Tibial nerve (tissue), 4 donors: ENCODE measurements at regions not wholly inside any gene's neighbourhood (a gene's known extent, or its start where the extent isn't known, plus 50 kb on each side); places are given as distances from the start of the nearest gene placed in this dataset.
A peak's percentile ranks its signal among the peaks of the same experiment; 100 is the strongest.
"Not testable (repeated sequence)": the region's sequence is repeated elsewhere in the genome, so short reads cannot be mapped to it uniquely, and the experiment has no call there.

Experiments used
- DNase-seq, 2 donors: peaks; one replicate each; pipeline ENCODE4 v3.0.0-alpha.2; 2019; ENCODE audit warnings: low spot score in 2 of 2
- H3K27ac ChIP-seq, 4 donors: fragments of 200-600 bp; sonication (generic) in 3 of 4; one replicate each; pipeline ENCODE4 v1.5.1; 2017 to 2019; ENCODE audit warnings: mild to moderate bottlenecking in 1 of 4
- H3K27me3 ChIP-seq, 2 donors: fragments of 200-600 bp; sonication (generic) in 1 of 2; one replicate each; pipeline versions ENCODE4 v1.5.1 to v1.6.0; 2017 to 2019
- H3K36me3 ChIP-seq, 3 donors: fragments of 200-600 bp; sonication (generic); one replicate each; pipeline ENCODE4 v1.5.1; 2018 to 2019
- H3K4me1 ChIP-seq, 4 donors: fragments of 200-600 bp; sonication (generic) in 3 of 4; one replicate each; pipeline ENCODE4 v1.5.1; 2017 to 2019
- H3K4me3 ChIP-seq, 4 donors: fragments of 200-600 bp; sonication (generic) in 3 of 4; one replicate each; pipeline ENCODE4 v1.5.1; 2017 to 2019; ENCODE audit warnings: mild to moderate bottlenecking in 1 of 4, moderate library complexity in 1 of 4
- H3K9me3 ChIP-seq, 4 donors: fragments of 200-600 bp; sonication (generic) in 3 of 4; one replicate each; pipeline ENCODE4 v1.5.1; 2017 to 2019
- CTCF ChIP-seq, 5 experiments: fragments of 200-600 bp in 3 of 5; fragments of 450-650 bp in 2 of 5; sonication (generic) in 3 of 5; IDR thresholded peaks; one replicate each; pipeline ENCODE4 v1.5.1; 2016 to 2019; ENCODE audit warnings: antibody characterized with exemption in 5 of 5, mild to moderate bottlenecking in 3 of 5, moderate library complexity in 2 of 5
- EP300 ChIP-seq, 2 donors: sonication (generic); formaldehyde crosslinking; IDR thresholded peaks; one replicate each; pipeline ENCODE4 v1.6.1; 2017; ENCODE audit warnings: antibody characterized with exemption in 2 of 2, mild to moderate bottlenecking in 1 of 2
- POLR2A ChIP-seq, 2 donors: fragments of 450-650 bp; IDR thresholded peaks; one replicate each; pipeline ENCODE4 v1.6.1; 2017; ENCODE audit warnings: antibody characterized with exemption in 2 of 2, mild to moderate bottlenecking in 2 of 2, moderate library complexity in 2 of 2
- WGBS, 2 donors: methylation state at CpG; one replicate each; pipeline ENCODE4 v1.1.5; 2018; 5-methylcytosine and 5-hydroxymethylcytosine counted together

GRCh38 chr1:182207300-182207699, 145.8 kb upstream of the ZNF648 start:
- WGBS, 2 donors, result 59 to 63% methylated on average over 4 of the region's 4 CpGs
- H3K27ac ChIP-seq, result peak overlapping the region; percentile 78 to 94 (median 85)

GRCh38 chr1:182206626-182207239, 145.2 kb upstream of the ZNF648 start:
- Histone ChIP-seq H3K4me3 (no peak overlapping the region), H3K36me3 (no peaks in the 10 kb centered on the region), H3K4me1 (peaks cover 0 to 45% (median 11%) of the 10 kb centered on the region in 4 donors), H3K27ac (peak overlapping the region; percentile 78 to 94 (median 86)), H3K27me3 (no peaks in the 10 kb centered on the region), H3K9me3 (no peaks in the 10 kb centered on the region)
- 27 to 37% methylated on average over 4 of the region's 4 CpGs for WGBS, 2 donors
- DNase-seq, result peak; percentile 74 to 86
- TF ChIP-seq CTCF (IDR thresholded peaks at IDR 0.05) (peak in 1 of 5 experiments; percentile 13), EP300 (IDR thresholded peaks at IDR 0.05) (peak; percentile 96 to 97), POLR2A (IDR thresholded peaks at IDR 0.05) (peak in 1 of 2 donors; percentile 28)

More at GRCh38 chr1:182207300-182207699, 145.8 kb upstream of the ZNF648 start:
- no peaks in the 10 kb centered on the region for H3K36me3 ChIP-seq
- H3K4me1 ChIP-seq, result peaks cover 0 to 45% (median 11%) of the 10 kb centered on the region in 4 donors
- H3K9me3 ChIP-seq, result no peaks in the 10 kb centered on the region
- TF ChIP-seq EP300 (IDR thresholded peaks at IDR 0.05), result no peak
- TF ChIP-seq POLR2A (IDR thresholded peaks at IDR 0.05), result no peak
- no peak for TF ChIP-seq CTCF (IDR thresholded peaks at IDR 0.05)
- no peak overlapping the region for H3K4me3 ChIP-seq
- DNase-seq, result no peak
- H3K27me3 ChIP-seq, result no peaks in the 10 kb centered on the region

DNA sequence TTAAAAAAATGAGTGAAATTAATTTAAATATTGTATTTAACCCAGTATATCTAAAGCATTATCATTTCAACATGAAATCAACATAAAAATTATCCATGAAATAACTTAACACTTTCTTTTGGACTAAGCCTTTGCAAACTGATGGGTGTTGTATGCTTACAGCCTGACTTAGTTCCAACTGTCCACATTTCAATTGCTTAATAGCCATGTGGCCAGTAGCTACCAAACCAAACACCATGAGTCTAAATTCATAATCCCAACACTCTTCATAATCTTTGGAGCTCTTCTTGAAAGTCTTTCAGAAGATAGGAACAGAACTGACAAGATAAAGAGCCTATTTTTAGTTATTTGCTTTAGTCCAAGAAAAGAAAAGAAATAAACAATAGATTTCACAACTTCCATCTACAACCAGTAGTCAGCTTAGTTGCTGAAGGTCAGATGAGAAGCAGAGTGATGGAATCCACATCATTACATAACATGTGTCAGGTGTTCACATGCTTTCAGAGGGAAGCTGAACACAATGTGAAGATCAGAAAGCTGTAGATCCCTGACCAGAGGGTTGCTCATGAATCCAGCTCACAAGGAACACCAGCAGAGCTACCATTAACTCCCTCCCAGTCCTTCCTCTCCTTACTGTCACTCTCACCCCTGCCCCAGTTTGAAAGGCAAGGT, 144.0 kb upstream of the ZNF648 start:
- Histone ChIP-seq H3K9me3 (no peaks in the 10 kb centered on the region), H3K4me1 (peaks cover 0 to 41% (median 11%) of the 10 kb centered on the region in 4 donors), H3K27me3 (no peaks in the 10 kb centered on the region), H3K36me3 (no peaks in the 10 kb centered on the region), H3K4me3 (no peak overlapping the region), H3K27ac (peak overlapping the region; percentile 78 to 94 (median 86))
- TF ChIP-seq EP300 (IDR thresholded peaks at IDR 0.05), result peak in 1 of 2 donors; percentile 94
- peak in 2 of 5 experiments; percentile 14 to 17 for TF ChIP-seq CTCF (IDR thresholded peaks at IDR 0.05)
- TF ChIP-seq POLR2A (IDR thresholded peaks at IDR 0.05), result peak in 1 of 2 donors; percentile 32
- no peak for DNase-seq

DNA sequence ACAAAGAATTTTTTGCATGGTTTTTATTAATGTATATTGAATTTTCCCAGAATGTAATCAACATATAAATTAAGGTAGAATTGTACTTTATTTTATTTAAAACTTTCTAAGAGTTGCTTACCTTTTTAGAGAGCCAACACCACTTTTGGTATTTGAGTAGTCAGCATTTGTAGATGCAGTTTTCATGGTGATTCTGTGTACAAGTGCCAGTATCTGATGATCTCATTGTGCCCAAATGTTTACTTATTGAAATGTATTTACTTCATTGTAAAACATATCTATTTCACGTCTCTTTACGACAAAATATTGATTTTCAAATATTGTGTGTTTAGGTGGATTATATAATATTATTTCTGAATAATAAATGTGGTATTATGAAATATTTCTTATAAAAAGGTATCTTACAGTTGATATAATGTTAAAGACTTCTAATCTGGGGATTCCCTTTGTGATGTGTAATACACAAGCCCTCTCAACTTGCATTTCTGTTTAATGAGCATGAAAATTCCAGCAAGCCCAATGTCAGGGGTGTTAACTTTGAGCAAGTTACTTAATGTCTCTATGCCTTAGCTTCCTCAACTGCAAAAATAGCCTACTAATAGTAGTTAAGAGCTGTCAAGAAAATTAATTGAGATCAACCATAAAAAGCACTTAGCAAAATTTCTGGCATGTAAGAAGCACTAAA, 141.8 kb upstream of the ZNF648 start:
- Histone ChIP-seq H3K36me3 (no peaks in the 10 kb centered on the region), H3K27ac (no peak overlapping the region), H3K9me3 (no peaks in the 10 kb centered on the region), H3K4me3 (no peak overlapping the region), H3K27me3 (no peaks in the 10 kb centered on the region), H3K4me1 (peaks cover 0 to 41% (median 14%) of the 10 kb centered on the region in 4 donors)
- 90 to 97% methylated on average over 2 of the region's 2 CpGs for WGBS, 2 donors
- TF ChIP-seq EP300 (IDR thresholded peaks at IDR 0.05) (no peak), POLR2A (IDR thresholded peaks at IDR 0.05) (no peak), CTCF (IDR thresholded peaks at IDR 0.05) (no peak)
- no peak for DNase-seq

- H3K4me1 ChIP-seq, result peaks cover 0 to 39% (median 19%) of the 10 kb centered on the region in 4 donors
- not testable (repeated sequence) for H3K4me3 ChIP-seq, H3K9me3 ChIP-seq, H3K27ac ChIP-seq, H3K27me3 ChIP-seq, H3K36me3 ChIP-seq, DNase-seq
- 87 to 88% methylated on average over 7 of the region's 7 CpGs for WGBS, 2 donors
These were observed 140.0 kb upstream of the ZNF648 start for GRCh38 chr1:182201490-182201889.
